NCI-H2227 (cell line): ENCODE measurements at regions not wholly inside any gene's neighbourhood (a gene's known extent, or its start where the extent isn't known, plus 50 kb on each side); places are given as distances from the start of the nearest gene placed in this dataset.

ENCODE experiments used
- DNase-seq: peaks from one replicate; lab custom pipeline; 2025; ENCODE audit not compliant: unreplicated experiment; lab: John Stamatoyannopoulos, UW

DNA sequence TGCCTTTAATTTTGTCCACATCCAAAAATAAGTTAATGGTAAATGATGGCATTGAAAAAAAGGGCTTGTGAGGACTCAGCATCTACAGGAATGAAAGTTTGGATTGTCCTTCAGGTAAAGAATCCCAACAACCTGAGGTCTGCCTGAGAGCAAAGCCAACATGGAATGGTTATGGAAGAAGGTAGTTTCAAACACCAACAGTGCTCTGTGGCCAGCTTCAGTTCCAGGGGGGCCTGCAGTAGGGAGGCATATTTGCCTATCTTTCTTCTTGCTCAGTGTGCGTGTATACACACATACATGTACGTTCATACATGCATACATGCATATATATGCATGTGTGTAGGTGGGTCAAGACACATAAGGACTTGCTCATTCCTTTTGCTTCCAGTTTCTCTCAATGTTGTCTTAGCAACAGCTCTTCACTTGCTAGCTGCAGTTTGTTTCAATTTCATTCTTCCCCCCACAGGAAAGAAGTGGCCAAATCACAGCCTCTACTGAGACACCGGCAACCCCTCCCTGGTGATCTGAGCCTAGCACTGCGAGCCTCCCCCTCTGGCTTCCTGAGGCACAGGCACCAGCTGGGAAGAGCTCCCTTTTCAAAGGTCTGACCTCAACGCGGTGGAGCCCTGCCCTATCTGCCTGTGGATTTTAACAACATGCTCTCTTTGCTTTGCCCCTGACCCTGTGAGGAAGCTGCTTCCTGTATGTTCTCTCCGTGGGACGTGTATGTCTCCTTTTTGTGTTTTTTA is 146.2 kb downstream of the KLF13 start:
- peak; percentile 16 for DNase-seq

DNA sequence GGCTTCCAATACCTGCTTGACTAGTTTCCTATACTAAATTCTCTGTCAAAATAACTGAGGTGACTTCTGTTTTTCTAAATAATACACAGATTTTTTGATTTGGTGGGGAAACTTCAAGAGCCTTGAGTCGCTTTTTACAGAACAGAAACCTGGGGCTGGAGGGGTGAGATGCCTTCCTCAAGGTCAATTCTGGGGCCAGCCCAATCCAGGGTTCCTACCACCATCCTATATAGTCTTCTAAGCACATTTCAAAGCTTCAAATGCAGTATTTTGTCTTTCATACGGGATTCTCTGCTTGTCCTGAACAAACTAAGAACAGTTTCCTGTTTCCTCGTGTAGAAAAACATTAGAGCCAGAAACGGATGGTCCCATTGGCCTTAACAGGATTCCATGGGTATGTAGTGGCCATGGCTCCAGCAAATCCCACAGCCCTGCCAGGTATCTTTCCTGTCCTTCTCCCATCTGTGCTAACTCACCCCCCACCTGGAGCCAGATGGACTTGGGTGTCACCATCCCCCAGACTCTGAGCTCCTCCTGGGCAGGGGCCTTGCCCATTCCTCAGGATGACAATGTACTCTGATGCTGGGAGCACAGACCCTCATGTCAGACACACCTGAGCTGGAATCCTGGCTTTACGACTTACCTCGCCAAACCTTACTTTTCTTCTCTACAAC is 146.9 kb downstream of the KLF13 start:
- no peak for DNase-seq

DNA sequence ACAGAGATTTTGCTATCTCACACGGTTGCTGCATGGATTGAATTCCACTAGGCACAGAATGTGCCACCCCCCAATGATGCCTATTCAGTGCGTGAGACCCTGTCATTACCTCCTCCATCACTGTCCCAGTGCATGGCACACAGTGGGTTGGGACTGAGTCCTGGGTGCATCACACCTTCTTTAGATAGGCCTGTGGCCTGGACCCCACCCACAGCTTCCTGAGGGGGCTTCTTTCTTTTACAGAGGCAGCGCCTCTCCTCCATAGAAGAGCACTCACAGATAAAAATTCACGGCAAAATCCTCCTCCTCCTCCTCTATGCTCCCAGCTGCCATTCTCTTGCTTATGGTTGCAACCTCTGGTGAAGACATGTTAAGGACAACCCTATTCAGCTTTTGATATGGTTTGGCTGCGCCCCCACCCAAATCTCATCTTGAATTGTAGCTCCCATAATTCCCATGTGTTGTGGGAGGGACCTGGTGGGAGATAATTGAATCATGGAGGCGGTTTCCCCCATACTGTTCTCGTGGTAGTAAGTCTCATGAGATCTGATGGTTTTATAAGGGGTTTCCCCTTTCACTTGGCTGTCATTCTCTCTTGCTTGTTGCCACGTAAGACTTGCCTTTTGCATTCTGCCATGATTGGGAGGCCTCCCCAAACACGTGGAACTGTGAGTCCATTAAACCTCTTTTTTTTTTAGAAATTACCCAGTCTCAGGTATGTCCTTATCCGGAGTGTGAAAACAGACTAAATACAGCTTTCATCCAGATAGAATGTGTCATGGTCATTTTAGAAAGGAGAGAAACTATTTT is 147.6 kb downstream of the KLF13 start:
- DNase-seq = no peak

DNA sequence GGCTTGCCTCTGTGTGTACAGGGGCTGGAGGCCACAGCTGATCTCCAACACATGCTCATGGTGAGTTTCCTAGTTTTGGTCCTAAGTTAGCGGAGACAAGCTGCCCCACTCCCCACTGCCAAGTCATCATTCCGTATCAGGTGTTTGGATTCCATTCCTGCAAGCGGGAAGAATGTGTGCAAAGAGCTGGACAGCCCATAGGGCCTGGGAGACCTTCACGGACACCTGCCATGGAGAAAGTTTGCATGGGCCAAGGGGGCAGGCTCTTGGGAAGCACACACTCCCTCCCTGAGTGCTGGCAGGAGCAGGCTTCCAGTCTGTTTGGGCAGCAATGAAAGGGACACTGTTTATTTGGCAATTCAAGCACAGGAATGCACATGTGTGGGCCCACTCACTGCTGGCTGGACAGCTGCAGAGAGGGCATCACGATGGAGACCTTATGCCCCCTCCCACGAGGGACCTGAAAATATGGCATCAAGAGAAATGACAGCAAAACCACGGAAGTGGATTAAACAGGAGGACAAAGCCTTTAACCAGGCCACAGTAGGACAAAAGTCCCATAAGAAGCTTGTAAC is 149.7 kb downstream of the KLF13 start:
- DNase-seq = no peak

DNA sequence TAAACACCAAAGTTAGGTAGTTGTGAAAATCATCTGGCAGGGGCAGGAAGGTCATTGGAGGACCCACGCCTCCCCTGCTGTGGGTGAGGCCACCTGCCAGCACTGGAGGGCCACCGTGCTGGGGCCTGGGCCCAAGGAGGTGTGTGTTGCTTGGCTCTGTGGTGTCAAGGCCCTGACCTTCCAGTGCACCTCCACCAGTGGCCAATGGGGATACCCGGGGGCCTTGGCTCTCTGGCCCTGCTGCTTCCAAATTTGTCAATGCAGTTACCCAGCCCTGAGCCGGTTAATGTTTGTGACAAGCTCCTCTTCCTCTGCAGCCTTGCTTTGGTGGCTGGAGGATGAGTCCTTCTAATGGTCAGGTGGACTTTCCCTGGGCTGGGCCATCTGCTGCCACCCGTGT is 150.2 kb downstream of the KLF13 start:
- no peak for DNase-seq

DNA sequence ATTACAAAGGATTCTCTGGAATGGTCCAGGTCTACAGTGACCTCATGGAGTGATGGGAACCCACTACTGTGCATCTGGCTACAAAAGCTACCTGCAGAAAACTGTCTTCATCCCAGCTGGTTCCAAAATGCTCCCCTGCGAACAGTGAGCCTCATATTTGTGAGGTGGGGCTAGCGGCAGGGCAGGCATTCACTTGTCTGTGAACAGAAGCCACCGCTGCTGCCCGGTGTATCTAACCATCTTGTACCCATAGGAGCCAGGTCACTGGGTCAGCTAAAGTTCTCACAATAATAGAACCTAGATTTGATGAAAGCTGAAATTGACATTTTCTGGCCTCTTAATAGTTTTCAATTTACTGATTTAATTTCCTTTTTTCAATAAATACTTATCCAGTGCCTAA is 150.7 kb downstream of the KLF13 start:
- no peak for DNase-seq

DNA sequence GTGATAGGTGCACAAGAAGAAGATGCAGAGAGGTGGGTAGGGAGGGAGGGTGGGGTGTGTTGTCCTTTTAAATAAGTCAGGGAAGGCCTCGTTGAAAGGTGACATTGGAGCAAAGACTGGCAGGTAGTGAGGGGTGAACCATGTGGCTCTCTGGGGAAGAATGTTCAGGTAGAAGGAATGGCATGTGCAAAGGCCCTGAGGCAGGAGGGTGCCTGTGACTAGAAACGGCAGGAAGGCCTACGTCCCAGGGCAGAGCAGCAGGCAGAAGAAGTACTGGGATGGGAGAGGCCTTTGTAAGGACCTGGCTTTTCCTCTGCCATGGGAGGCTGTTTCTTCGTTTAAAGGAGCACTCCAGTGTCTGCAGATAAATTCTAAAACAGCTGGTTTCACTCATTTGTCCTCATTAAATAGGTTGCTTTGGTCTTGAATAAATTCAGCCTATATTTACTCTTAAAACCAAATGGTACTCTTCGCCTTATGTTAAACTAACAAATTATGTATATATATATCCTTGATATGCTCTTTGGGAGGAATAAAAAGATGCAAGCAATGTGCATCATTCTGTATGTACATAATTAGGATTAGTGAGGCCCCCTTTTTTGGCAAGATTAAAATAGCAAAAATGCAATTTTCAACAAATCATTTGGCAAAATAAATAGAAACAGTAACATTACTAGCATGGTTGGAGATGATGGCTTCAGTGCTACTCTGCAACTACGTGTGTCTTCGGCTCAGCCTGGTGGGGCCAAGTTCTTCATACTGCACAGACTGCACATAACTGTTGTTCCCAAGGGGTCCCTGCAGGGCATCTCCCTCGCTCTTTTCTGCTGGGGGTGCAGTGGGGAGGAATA is 151.4 kb downstream of the KLF13 start:
- no peak for DNase-seq

DNA sequence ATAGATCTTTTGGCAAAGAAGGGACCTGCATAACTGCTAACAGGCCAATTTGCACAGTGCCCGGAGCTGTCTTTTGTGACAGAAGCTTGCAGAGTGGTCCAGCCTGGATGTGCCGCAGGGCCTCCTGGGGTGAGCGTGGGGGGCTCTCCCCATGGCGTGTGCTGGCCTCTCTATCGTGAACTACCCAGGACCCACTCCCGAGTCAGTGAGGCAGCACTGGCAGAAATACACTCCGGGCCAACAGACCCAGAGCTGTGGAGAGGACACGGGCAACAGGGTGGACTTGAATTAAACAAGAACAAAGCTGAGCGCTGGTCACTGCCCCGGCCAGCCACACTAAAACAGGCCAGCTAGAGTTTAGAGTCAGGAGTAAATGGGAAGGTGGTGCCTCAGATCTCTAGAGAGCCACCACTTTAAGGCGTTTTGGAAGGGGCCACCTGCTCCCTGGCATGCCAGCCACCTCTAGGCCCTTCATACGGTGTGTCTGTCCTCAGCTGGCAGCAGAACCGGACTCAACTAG is 152.1 kb downstream of the KLF13 start:
- no peak for DNase-seq

DNA sequence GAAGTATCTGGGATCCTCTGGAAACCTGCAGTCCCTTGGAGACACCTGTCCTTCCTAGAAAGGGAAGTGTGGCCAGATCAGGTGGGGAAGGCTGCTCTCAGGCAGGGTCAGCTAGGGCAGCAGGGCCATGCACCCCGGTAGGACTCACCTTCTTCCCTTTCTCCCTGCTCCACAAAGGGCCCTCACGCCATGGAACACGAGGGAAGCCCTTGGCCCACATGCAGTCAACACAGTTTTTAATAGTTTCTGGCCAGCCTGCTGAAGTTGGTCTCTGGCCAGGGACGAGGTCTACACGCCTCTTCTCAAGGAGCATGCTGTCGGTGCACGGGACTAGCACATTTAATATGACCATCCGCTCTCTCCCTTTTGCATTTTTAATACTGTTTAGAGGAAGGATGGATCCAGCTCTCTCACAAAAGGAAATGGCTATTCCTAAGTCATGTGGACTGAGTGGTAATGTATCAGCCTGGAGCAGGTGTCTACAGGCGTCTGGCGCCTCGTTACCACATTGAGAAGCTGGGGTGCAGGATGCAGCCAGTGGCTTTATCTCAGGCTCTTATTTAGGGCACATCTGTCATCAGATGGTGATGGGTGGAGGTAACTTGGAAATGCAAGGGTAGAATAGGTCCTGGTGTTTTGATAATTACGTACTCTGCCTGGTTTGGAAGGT is 153.9 kb downstream of the KLF13 start:
- no peak for DNase-seq

DNA sequence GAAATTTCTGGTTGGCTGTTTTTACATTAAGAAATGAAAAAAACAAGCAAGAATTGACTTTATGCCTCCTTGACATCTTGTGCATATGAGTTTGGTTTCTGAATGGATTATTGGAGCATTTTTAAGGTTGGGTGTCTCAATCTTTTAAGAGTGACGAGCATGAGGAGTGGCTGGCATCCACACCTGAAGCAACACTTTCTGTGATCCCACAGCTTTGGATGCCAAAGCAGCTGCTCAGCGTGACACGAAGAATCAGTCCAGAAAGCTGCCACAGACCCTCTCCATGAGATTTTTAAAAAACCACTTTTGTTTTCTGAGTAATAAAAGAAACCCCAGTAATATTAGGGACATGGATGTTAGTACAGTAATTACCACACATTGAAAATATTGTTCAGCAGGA is 154.5 kb downstream of the KLF13 start:
- DNase-seq = no peak

DNA sequence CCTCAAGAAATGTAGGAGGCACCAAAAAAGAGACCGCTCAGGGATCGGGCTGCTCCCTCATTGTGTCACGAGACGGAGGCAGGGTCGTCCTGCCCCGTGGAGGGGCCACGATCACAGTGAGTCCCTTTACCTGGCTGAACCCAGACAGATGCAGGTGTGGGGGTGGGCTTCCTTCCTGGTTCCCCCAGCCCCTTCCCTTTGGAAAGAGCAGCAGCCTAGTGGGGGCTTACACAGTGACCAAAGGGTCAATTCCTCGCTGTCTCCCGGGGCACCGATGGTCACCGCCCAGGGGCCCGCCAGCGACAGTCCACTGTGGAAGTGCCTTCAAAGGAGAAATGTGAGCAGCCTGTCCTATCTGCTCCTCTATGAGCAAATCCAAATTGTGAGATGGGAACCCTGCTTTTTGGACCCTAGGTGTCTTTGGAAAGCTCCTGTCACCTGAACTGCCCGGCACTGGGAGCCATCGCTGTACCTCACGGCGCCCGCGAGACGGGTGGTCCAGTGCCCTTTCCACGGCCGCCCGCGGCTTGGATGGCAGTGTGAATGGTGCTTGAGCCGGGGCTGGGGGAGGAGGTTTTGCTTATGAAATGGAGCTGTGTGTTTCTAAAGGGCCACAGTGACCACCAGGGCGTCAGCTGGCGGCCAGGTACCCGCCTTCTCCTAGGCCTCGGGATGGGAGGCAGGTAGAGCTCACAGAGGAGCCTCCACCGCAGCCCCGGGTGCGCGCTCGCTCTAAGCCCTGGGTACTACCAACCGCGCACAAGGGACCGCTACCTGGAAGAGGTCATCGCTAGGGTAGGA is 155.7 kb downstream of the KLF13 start:
- DNase-seq = no peak

DNA sequence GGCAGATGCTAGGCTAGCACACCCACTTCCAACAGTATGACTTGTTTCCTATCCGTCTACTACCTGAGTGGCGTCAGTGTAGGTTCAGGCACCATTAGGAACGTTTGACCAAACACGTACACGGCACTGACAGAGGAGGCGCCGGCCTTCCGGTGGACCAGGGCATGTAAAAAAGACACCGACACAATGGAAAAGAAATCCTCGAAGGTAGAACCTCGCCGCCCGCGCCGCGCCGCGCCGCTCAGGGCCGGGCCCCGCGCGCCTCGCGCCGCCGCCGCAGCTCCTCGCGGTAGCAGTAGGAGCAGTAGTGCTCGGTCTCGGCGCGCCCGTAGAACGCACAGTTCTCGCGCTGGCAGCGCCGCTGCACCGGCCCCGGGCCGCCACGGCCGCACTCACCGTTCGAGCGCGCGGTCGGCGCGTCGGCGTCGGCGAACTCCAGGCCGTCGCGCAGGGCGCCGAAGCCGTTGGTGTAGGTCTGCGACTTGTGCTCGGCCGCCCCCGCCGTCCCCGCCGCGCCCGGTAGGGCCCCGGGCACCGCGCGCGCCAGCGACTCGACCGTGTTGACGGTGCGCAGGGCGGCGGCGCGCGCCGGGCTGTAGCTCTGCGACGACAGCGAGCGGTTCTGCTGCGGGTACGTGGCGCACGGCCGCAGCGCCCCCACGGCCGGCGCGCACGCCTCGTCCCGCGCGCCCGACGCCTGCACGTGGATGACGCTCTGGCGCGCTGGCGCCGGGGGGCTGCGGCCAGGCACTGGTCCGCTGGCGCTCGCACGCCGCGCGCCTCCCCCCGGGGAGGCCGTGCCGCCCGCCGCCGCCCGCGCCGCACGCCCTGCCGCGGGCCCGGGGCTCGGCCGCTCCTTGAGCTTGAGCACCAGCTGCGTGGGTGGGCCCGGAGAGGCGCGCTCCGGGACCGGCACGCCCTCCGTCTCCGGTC is 156.7 kb downstream of the KLF13 start:
- DNase-seq = no peak

DNA sequence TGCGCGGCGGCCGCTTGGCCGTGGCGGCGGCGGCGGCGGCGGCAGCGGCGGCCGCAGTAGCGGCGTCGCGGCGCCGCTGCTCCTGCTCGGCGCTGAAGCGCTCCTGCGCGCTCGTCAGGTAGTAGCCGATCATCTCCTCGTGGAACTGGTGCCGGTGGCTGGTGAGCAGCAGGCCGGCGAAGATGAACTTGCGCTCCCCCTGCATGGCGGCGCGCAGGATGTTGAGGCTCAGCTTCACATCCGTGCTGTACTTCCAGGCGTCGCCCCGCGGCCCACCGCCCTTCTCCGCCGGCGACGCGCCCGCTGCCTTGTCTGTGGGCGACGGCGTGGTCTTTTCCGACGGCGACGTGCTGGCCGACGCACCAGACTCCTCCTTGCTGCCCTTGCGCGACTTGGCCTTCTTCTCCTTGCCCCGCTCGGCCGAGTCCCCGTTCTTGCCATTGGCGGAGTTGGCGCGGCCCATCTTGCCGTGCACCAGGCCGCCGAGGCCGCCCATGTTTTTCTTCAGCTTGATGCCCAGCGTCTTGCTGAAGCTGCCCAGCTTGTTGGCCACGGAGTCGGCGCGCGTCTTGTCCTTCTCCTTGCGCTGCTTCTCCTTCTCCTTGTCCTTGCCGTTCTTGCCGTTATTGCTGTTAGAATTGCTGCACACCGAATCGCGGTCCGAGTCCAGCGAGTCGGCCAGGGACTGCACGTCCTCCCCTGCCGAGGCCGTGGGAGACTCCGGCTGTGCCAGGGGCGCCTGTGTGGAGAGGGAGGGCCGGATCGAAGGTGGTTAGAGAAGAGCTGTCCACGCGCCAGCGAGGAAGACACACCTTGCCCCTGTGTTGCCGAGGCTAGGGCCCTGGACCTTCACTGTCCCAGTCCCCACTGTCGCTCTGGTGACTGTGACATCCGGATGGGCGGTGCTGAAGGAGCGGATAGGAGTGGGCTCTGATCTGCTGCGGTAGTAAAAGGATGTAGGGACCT is 157.6 kb downstream of the KLF13 start:
- DNase-seq = no peak

DNA sequence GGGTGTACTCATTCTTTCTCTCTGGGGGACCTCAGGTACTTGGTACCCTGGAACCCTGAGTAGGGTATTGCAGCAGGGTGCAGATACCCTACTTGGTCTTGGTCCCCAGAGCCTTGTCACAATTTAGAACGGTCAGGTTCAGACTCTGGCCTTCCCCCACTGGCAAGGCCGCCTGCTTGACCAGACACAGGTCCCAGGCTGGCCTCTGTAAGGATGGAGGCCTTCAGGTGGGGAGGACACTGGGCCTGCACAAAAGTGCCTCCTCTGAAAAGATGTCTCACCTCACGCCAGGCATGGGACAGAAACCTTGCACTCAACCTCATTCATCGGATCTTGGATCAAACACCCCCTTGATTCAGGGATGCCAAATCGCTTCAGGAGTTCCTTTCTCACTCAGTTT is 158.4 kb downstream of the KLF13 start:
- DNase-seq = no peak

DNA sequence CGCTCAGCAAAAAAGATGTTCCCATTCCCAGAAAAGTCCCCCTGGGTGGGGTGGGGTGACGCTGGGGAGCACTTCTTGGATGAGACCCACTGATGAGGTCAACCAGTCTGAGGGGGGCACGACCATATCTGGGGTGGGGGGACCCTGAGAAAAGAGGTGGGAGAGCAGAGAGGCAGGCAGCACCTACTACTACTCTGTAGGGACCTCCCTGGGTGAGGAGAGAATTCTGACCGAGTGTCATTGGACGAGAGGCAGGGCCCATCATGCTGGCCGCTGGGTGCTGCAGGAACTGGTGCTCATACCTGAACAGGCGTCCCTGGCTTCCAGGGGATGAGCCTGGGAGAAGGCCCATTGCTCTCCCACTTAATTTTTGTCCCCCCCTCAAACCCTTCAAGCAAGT is 158.8 kb downstream of the KLF13 start:
- DNase-seq = no peak

DNA sequence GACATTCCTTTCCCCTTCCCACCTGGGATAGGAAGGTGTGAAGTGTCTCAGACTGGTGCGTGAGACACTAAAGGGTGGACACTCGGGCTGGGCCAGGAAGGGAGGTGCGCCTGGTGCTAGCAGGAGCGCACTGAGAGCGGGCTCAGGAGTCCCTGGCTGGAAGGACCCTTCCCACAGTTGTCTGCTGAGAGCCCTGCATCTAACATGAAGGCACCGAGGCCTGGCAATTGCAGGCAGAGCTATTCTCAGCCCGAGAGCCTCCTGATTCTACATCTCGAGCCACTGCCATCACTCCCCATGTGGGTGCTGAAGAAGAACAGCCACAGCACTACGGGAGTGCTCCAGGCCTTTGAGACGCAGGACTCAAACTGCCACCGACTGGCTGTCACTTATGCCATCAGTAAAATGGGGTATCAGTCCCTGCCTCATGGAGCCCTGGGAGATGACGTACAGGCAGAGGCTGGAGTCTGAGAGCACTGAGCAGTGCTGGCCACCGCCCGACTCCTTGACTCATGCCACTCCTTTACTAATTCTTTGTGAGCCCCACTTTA is 159.4 kb downstream of the KLF13 start:
- no peak for DNase-seq

DNA sequence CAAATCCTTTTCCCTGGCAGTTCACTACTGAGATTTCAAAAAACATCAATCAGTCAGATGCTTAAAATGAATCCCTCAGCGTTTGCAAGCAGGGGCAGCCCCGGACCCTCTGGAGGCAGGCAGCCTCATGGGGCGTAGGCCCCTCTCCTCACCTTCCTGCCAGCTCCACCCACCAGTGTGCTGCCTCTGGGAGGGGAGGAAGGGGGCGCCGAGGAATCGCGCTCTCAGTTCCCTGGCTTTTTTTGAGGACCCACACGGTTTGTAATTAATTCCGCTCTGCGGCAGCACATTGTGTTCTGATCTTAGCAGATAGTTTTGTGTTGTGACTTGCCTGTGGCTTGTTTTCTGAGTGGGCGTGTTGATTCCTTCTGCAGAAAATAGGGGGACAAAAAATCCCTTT is 159.9 kb downstream of the KLF13 start:
- DNase-seq = no peak
